Common myeloid progenitor, CD34-positive (primary cell): ENCODE measurements at regions not wholly inside any gene's neighbourhood (a gene's known extent, or its start where the extent isn't known, plus 50 kb on each side); places are given as distances from the start of the nearest gene placed in this dataset.

Experiments used
- CTCF ChIA-PET: fragments of 350-600 bp; sonication (Branson Sonifier 250); formaldehyde crosslinking; loops from one replicate; lab custom pipeline; 2021; ENCODE audit warnings: antibody characterized with exemption; lab: Charles Lee
- POLR2A ChIA-PET: fragments of 350-600 bp; sonication (Branson Sonifier 250); formaldehyde crosslinking; loops from one replicate; lab custom pipeline; 2021; ENCODE audit warnings: antibody characterized with exemption; lab: Charles Lee
- DNase-seq, 3 donors: peaks; one replicate each; pipeline versions ENCODE4 v3.0.0 to v3.0.0-alpha.2; 2013
- H3K27ac ChIP-seq, 2 experiments: 1 replicate in 1 of 2; 2 replicates in 1 of 2; pipeline ENCODE4 v1.7.0; 2013; ENCODE audit warnings: inconsistent platforms in 2 of 2, low read length in 2 of 2, mild to moderate bottlenecking in 2 of 2, low read depth in 1 of 2, moderate library complexity in 1 of 2; ENCODE audit not compliant: severe bottlenecking in 2 of 2, insufficient read depth in 1 of 2, poor library complexity in 1 of 2
- H3K27me3 ChIP-seq, 5 experiments: replicated peaks in 2 of 5; 1 replicate in 3 of 5; 2 replicates in 2 of 5; pipeline versions ENCODE4 v1.6.1 to v1.7.0; 2013; ENCODE audit warnings: low read length in 4 of 5, mild to moderate bottlenecking in 2 of 5, moderate library complexity in 2 of 5, inconsistent platforms in 1 of 5; ENCODE audit not compliant: insufficient read depth in 5 of 5, control insufficient read depth in 4 of 5
- H3K36me3 ChIP-seq, 4 experiments: 1 replicate in 2 of 4; 2 replicates in 2 of 4; pipeline versions ENCODE4 v1.6.1 to v1.7.0; 2013; ENCODE audit warnings: low read length in 3 of 4, control low read depth in 1 of 4, mild to moderate bottlenecking in 1 of 4; ENCODE audit not compliant: control insufficient read depth in 4 of 4, insufficient read depth in 4 of 4
- H3K4me1 ChIP-seq, 4 experiments: 1 replicate in 3 of 4; 2 replicates in 1 of 4; pipeline versions ENCODE4 v1.6.1 to v1.7.1; 2013; ENCODE audit warnings: low read length in 3 of 4, mild to moderate bottlenecking in 3 of 4, control low read depth in 1 of 4, inconsistent platforms in 1 of 4, moderate library complexity in 1 of 4; ENCODE audit not compliant: control insufficient read depth in 4 of 4, insufficient read depth in 4 of 4; ENCODE audit errors: control extremely low read depth in 1 of 4
- H3K4me3 ChIP-seq, 7 experiments: 1 replicate in 4 of 7; 2 replicates in 3 of 7; pipeline versions ENCODE4 v1.5.1 to v1.7.0; 2013; ENCODE audit warnings: mild to moderate bottlenecking in 7 of 7, low read length in 6 of 7, moderate library complexity in 6 of 7, inconsistent platforms in 2 of 7, low read depth in 2 of 7, control low read depth in 1 of 7; ENCODE audit not compliant: insufficient read depth in 4 of 7, control insufficient read depth in 1 of 7; ENCODE audit errors: extremely low read depth in 1 of 7
- H3K9me3 ChIP-seq, 5 experiments: 1 replicate in 4 of 5; 2 replicates in 1 of 5; pipeline versions ENCODE4 v1.6.1 to v1.7.1; 2013; ENCODE audit warnings: low read length in 4 of 5, mild to moderate bottlenecking in 2 of 5, inconsistent platforms in 1 of 5, low read depth in 1 of 5, moderate library complexity in 1 of 5; ENCODE audit not compliant: control insufficient read depth in 4 of 5, insufficient read depth in 2 of 5; ENCODE audit errors: control extremely low read depth in 1 of 5
- WGBS: methylation state at CpG from one replicate; pipeline ENCODE4 v1.1.5; 2013; ENCODE audit not compliant: insufficient coverage; 5-methylcytosine and 5-hydroxymethylcytosine counted together

DNA sequence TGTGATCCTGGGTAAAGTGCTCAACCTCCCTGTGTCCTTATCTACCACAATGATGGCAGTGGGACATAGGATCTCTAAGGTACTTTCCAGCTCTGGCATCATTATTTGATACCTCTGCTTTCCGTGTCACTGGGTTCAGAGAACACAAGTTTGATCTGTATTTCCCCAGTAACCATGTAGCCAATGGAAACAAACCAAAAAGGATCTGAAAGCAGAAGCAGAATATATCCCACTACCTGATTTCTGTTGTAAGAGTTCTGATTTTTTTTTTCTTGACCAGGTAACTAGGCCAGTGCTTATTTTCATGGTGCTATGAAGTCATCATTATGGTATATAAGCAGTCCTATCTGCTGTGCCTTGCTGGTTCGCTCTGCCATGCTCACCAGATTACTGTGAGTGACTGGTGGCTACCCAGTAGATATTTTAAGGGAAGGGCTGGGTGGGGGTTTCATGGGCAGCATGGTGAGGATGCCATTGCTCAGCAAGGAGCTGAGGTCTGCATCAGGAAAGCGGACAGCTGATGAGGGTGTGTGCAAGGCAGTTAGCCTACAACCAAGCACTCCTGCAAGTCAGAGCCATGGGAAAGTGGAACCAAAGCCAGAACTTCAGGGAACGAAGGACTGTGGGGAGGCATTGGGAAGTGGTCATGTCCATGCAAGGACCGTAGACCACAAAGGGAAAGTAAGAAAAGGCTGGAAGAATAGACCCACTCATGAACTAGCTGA is 104.9 kb upstream of the EDEM3 start:
- Histone ChIP-seq H3K27ac (no peak overlapping the region), H3K27me3 (no peaks in the 10 kb centered on the region), H3K36me3 (peaks cover 0 to 3% (median 0%) of the 10 kb centered on the region in 4 experiments), H3K9me3 (no peaks in the 10 kb centered on the region), H3K4me1 (peaks cover under 1 to 15% (median 6%) of the 10 kb centered on the region in 4 experiments), H3K4me3 (no peak overlapping the region)
- ChIA-PET POLR2A (no interaction called here), CTCF (no interaction called here)
- DNase-seq, result no peak
- 93% methylated on average over 5 of the region's 5 CpGs for WGBS

DNA sequence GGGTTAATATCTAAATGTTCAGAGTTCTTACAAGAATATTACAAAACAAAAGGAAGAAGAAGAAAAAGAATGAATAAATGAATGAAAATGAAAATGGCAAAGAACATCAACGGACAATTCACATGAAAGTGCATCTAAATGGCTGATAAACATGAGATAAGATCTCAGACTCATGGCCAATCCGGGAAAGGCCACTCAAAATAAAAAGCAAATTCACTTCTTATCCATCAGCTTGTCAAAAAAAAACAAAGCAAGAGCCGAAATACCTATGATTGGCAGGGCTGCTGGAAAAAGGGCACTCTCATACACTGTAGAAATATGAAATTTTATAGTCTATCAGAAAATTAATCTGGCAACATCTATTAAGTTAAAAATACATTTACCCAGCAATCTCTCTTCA is 103.6 kb upstream of the EDEM3 start:
- no peaks in the 10 kb centered on the region for H3K27me3 ChIP-seq
- POLR2A ChIA-PET, result no interaction called here
- H3K4me3 ChIP-seq, result no peak overlapping the region
- no peaks in the 10 kb centered on the region for H3K9me3 ChIP-seq
- H3K27ac ChIP-seq, result no peak overlapping the region
- H3K4me1 ChIP-seq, result peaks cover 6 to 22% (median 13%) of the 10 kb centered on the region in 4 experiments
- DNase-seq, result no peak
- WGBS, result no CpG with 5 or more reads among the region's 3 CpGs
- peaks cover 0 to 3% (median 0%) of the 10 kb centered on the region in 4 experiments for H3K36me3 ChIP-seq
- CTCF ChIA-PET, result no interaction called here

DNA sequence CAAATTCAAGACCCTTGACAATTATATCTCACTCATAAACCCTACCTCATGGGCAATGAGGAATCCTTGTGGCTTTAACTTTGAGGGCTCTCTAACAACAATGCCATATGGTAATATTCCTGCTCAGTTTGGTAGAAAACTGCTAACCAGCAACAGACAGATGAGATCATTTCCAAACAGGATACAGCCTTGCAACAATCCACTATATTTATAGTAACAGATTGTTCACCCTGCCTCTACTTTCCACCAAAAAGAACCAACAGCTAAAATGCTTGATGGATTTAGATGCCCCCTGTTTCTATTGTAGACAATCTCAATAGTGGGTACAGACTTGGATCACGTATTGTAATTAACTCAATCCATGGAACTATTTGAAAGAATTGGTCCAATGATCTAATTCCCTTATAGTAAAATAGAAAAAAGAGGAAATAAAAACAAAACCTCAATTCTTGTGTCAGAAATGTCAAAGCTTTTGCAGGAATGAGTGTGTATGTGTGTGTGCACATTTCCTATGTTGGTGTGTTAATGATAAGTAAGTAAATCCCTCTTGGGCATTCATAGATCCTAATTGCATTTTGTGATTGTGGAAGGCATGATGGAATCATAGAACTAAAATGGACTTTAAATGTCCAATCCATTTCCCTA is 100.0 kb upstream of the EDEM3 start:
- Histone ChIP-seq H3K27ac (no peak overlapping the region), H3K4me3 (no peak overlapping the region), H3K9me3 (no peaks in the 10 kb centered on the region), H3K27me3 (no peaks in the 10 kb centered on the region), H3K36me3 (no peaks in the 10 kb centered on the region), H3K4me1 (peaks cover 6 to 22% (median 13%) of the 10 kb centered on the region in 4 experiments)
- WGBS, result no CpG with 5 or more reads among the region's 1 CpG
- ChIA-PET POLR2A (no interaction called here), CTCF (interaction anchor here (1.3 to 1.8 kb wide), 2 partner anchors 16 to 118 kb away, joined by 3 to 4 read pairs; no protein-coding TSS in a partner anchor)
- DNase-seq, result peak in 2 of 3 donors; percentile 80 to 88

DNA sequence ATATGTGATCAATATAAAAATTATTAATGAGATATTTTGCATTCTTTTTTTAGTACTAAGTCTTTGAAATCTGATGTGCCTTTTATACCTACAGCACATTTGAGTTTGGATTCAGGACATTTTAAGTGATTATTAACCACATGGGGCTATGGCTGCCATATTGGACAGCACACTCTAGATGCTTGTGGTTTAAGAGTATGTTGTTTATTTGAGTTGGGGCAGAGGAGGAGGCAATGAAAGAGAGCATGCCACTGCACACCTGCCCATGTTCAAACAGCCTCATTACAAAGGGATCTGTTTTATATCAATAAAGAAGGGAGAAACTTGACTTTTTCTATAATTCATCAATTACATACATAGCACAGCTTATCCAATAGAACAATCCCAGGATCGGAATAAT is 99.4 kb upstream of the EDEM3 start:
- no peak for DNase-seq
- ChIA-PET CTCF (interaction anchor here (1.8 kb wide), 1 partner anchor 17 kb away, joined by 4 read pairs; no protein-coding TSS in a partner anchor), POLR2A (no interaction called here)
- H3K36me3 ChIP-seq, result no peaks in the 10 kb centered on the region
- no peak overlapping the region for H3K27ac ChIP-seq
- peaks cover 6 to 22% (median 13%) of the 10 kb centered on the region in 4 experiments for H3K4me1 ChIP-seq
- H3K9me3 ChIP-seq, result no peaks in the 10 kb centered on the region
- peak overlapping the region in 1 of 7 experiments; percentile 8 for H3K4me3 ChIP-seq
- H3K27me3 ChIP-seq, result no peaks in the 10 kb centered on the region
- no CpG with 5 or more reads among the region's 1 CpG for WGBS

DNA sequence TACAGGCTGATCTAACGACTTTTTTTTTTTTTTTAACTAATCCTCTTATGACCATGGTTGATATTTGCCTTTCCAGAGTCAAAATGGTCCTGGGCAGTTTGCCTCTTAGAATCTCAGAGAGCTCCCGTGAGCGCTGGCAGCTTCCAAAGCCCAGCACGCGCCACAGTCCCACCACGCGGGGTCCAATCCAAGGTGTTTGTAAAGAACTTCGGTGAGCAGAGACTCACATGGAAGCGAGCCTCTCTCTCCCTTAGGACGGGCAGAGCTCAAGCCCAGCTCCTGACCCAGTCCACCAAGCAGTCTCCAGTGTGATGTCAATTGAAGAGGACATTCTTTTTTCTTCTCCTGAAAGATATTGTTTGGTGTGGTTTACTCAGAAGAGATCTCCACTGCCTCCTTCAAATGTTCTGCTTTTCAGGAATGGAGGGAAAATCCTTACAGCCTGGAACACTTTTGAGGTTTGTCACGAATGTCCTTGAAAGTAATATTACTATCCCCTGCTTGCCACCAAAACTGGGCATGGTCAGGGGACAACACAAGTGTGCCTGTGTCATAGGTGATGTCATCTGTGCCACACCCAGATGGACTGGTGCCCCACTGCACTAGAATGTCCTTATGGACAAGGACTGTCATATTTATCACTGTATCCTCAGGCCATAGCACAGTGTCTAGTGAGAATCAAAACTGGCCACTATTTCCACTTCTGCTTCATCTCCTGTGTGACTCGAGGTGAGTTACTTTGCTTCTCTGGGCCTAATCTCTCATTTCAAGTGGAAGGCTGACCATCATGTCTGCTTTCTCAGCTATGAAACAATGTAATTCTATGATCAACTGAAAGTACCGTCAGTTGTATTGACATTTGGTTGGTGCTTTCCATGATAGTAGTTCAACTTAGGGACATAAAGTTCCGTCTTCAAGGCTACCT is 97.4 kb upstream of the EDEM3 start:
- Histone ChIP-seq H3K4me3 (no peak overlapping the region), H3K36me3 (no peaks in the 10 kb centered on the region), H3K4me1 (peaks cover 6 to 21% (median 13%) of the 10 kb centered on the region in 4 experiments), H3K27me3 (no peaks in the 10 kb centered on the region), H3K9me3 (no peaks in the 10 kb centered on the region), H3K27ac (no peak overlapping the region)
- POLR2A ChIA-PET, result no interaction called here
- no peak for DNase-seq
- CTCF ChIA-PET, result no interaction called here
- 100% methylated on average over 9 of the region's 14 CpGs for WGBS

DNA sequence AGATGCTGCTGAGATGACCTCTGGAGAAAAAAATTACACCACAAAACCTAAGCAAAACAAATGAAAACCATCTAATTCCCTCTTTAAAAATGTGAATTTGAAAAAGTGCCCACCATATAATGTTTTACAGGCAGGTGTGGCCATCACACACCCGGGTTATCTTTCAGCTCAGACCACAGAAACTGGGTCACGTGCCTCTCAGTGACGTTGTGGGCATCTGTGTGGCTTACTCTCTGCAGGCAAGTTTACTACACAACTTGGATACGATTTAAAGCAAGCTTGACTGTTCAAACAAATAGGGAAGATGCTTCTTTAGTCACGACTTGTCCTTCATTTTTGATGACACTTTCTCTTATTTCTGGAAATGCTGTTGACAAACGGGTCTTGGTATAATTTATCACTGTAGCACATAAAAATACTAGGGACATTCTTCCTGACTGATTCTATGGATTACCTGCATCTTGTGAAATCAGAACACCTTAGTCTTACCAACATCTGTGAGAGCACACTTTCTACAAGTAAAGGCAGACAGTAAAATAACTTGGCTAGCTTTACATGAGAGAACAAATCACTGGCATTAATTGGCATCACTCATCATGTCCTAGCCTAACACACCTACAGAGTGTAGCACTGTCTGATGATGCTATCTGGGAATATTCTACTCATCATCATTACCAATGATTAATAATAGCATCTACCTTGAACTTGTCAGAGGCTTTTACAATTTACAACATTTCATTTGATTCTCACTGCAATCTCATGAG is 89.3 kb upstream of the EDEM3 start:
- no peaks in the 10 kb centered on the region for H3K36me3 ChIP-seq
- no peak overlapping the region for H3K4me3 ChIP-seq
- no peaks in the 10 kb centered on the region for H3K9me3 ChIP-seq
- peak in 2 of 3 donors; percentile 44 to 67 for DNase-seq
- no peak overlapping the region for H3K27ac ChIP-seq
- ChIA-PET CTCF (interaction anchor here (1.4 to 1.9 kb wide), 2 partner anchors 12 to 14 kb away, joined by 3 to 5 read pairs; no protein-coding TSS in a partner anchor), POLR2A (no interaction called here)
- 76% methylated on average over 5 of the region's 6 CpGs for WGBS
- no peaks in the 10 kb centered on the region for H3K27me3 ChIP-seq
- peaks cover 0 to 6% (median 3%) of the 10 kb centered on the region in 4 experiments for H3K4me1 ChIP-seq
